ENCODE measurements at regions not wholly inside any gene's neighbourhood (a gene's known extent, or its start where the extent isn't known, plus 50 kb on each side); places are given as distances from the start of the nearest gene placed in this dataset.

GRCh38 chr10:3701491-3701890 is 83.5 kb downstream of the KLF6 start:
- Histone ChIP-seq H3K4me1 (ENCODE audit: insufficient read depth, low read length) (peaks cover 19% of the 10 kb centered on the region), H3K9ac (ENCODE audit: low read depth, low read length) (no peak overlapping the region), H3K36me3 (ENCODE audit: insufficient read depth, low read length) (no peaks in the 10 kb centered on the region), H3K9me3 (ENCODE audit: control insufficient read depth, insufficient read depth, low read length) (no peaks in the 10 kb centered on the region)

GRCh38 chr10:3700531-3701076 is 84.4 kb downstream of the KLF6 start:
- no peaks in the 10 kb centered on the region for H3K9me3 ChIP-seq (ENCODE audit: control insufficient read depth, insufficient read depth, low read length)
- no peaks in the 10 kb centered on the region for H3K36me3 ChIP-seq (ENCODE audit: insufficient read depth, low read length)
- peaks cover 19% of the 10 kb centered on the region for H3K4me1 ChIP-seq (ENCODE audit: insufficient read depth, low read length)
- no peak overlapping the region for H3K9ac ChIP-seq (ENCODE audit: low read depth, low read length)

GRCh38 chr10:3699916-3700315 is 85.1 kb downstream of the KLF6 start:
- Histone ChIP-seq H3K4me1 (ENCODE audit: insufficient read depth, low read length) (peaks cover 19% of the 10 kb centered on the region), H3K9me3 (ENCODE audit: control insufficient read depth, insufficient read depth, low read length) (no peaks in the 10 kb centered on the region), H3K9ac (ENCODE audit: low read depth, low read length) (no peak overlapping the region), H3K36me3 (ENCODE audit: insufficient read depth, low read length) (no peaks in the 10 kb centered on the region)

GRCh38 chr10:3698312-3698711 is 86.7 kb downstream of the KLF6 start:
- H3K9me3 ChIP-seq (ENCODE audit: control insufficient read depth, insufficient read depth, low read length): no peaks in the 10 kb centered on the region
- H3K4me1 ChIP-seq (ENCODE audit: insufficient read depth, low read length): peaks cover 19% of the 10 kb centered on the region
- H3K9ac ChIP-seq (ENCODE audit: low read depth, low read length): no peak overlapping the region
- no peaks in the 10 kb centered on the region for H3K36me3 ChIP-seq (ENCODE audit: insufficient read depth, low read length)

GRCh38 chr10:3693698-3694080 is 91.3 kb downstream of the KLF6 start:
- no peaks in the 10 kb centered on the region for H3K4me1 ChIP-seq (ENCODE audit: insufficient read depth, low read length)
- H3K9me3 ChIP-seq (ENCODE audit: control insufficient read depth, insufficient read depth, low read length): no peaks in the 10 kb centered on the region
- H3K36me3 ChIP-seq (ENCODE audit: insufficient read depth, low read length): no peaks in the 10 kb centered on the region
- no peak overlapping the region for H3K9ac ChIP-seq (ENCODE audit: low read depth, low read length)

GRCh38 chr10:3693022-3693697 is 91.8 kb downstream of the KLF6 start:
- H3K4me1 ChIP-seq (ENCODE audit: insufficient read depth, low read length): no peaks in the 10 kb centered on the region
- H3K9ac ChIP-seq (ENCODE audit: low read depth, low read length): no peak overlapping the region
- no peaks in the 10 kb centered on the region for H3K36me3 ChIP-seq (ENCODE audit: insufficient read depth, low read length)
- H3K9me3 ChIP-seq (ENCODE audit: control insufficient read depth, insufficient read depth, low read length): no peaks in the 10 kb centered on the region

- Histone ChIP-seq H3K4me1 (ENCODE audit: insufficient read depth, low read length) (no peaks in the 10 kb centered on the region), H3K9me3 (ENCODE audit: control insufficient read depth, insufficient read depth, low read length) (no peaks in the 10 kb centered on the region), H3K36me3 (ENCODE audit: insufficient read depth, low read length) (no peaks in the 10 kb centered on the region), H3K9ac (ENCODE audit: low read depth, low read length) (no peak overlapping the region)
Measured at GRCh38 chr10:3692387-3692999, 92.5 kb downstream of the KLF6 start.

GRCh38 chr10:3691482-3691881 is 93.5 kb downstream of the KLF6 start:
- Histone ChIP-seq H3K36me3 (ENCODE audit: insufficient read depth, low read length) (no peaks in the 10 kb centered on the region), H3K9me3 (ENCODE audit: control insufficient read depth, insufficient read depth, low read length) (no peaks in the 10 kb centered on the region), H3K9ac (ENCODE audit: low read depth, low read length) (no peak overlapping the region), H3K4me1 (ENCODE audit: insufficient read depth, low read length) (no peaks in the 10 kb centered on the region)

- H3K36me3 ChIP-seq (ENCODE audit: insufficient read depth, low read length): no peaks in the 10 kb centered on the region
- no peaks in the 10 kb centered on the region for H3K4me1 ChIP-seq (ENCODE audit: insufficient read depth, low read length)
- no peak overlapping the region for H3K9ac ChIP-seq (ENCODE audit: low read depth, low read length)
- no peaks in the 10 kb centered on the region for H3K9me3 ChIP-seq (ENCODE audit: control insufficient read depth, insufficient read depth, low read length)
Measured at GRCh38 chr10:3689871-3690510, 95.0 kb downstream of the KLF6 start.

GRCh38 chr10:3687510-3688081 is 97.4 kb downstream of the KLF6 start:
- Histone ChIP-seq H3K4me1 (ENCODE audit: insufficient read depth, low read length) (no peaks in the 10 kb centered on the region), H3K9ac (ENCODE audit: low read depth, low read length) (no peak overlapping the region), H3K9me3 (ENCODE audit: control insufficient read depth, insufficient read depth, low read length) (no peaks in the 10 kb centered on the region), H3K36me3 (ENCODE audit: insufficient read depth, low read length) (no peaks in the 10 kb centered on the region)

GRCh38 chr10:3685384-3685783 is 99.6 kb downstream of the KLF6 start:
- H3K9ac ChIP-seq (ENCODE audit: low read depth, low read length): no peak overlapping the region
- no peaks in the 10 kb centered on the region for H3K36me3 ChIP-seq (ENCODE audit: insufficient read depth, low read length)
- H3K4me1 ChIP-seq (ENCODE audit: insufficient read depth, low read length): no peaks in the 10 kb centered on the region
- no peaks in the 10 kb centered on the region for H3K9me3 ChIP-seq (ENCODE audit: control insufficient read depth, insufficient read depth, low read length)

- Histone ChIP-seq H3K9me3 (ENCODE audit: control insufficient read depth, insufficient read depth, low read length) (no peaks in the 10 kb centered on the region), H3K36me3 (ENCODE audit: insufficient read depth, low read length) (no peaks in the 10 kb centered on the region), H3K9ac (ENCODE audit: low read depth, low read length) (no peak overlapping the region), H3K4me1 (ENCODE audit: insufficient read depth, low read length) (no peaks in the 10 kb centered on the region)
Measured at GRCh38 chr10:3684891-3685290, 100.1 kb downstream of the KLF6 start.

GRCh38 chr10:3683560-3683959 is 101.4 kb downstream of the KLF6 start:
- no peaks in the 10 kb centered on the region for H3K36me3 ChIP-seq (ENCODE audit: insufficient read depth, low read length)
- H3K9ac ChIP-seq (ENCODE audit: low read depth, low read length): no peak overlapping the region
- no peaks in the 10 kb centered on the region for H3K9me3 ChIP-seq (ENCODE audit: control insufficient read depth, insufficient read depth, low read length)
- no peaks in the 10 kb centered on the region for H3K4me1 ChIP-seq (ENCODE audit: insufficient read depth, low read length)

GRCh38 chr10:3682745-3683144 is 102.3 kb downstream of the KLF6 start:
- Histone ChIP-seq H3K4me1 (ENCODE audit: insufficient read depth, low read length) (no peaks in the 10 kb centered on the region), H3K36me3 (ENCODE audit: insufficient read depth, low read length) (no peaks in the 10 kb centered on the region), H3K9me3 (ENCODE audit: control insufficient read depth, insufficient read depth, low read length) (no peaks in the 10 kb centered on the region), H3K9ac (ENCODE audit: low read depth, low read length) (no peak overlapping the region)
